Mesothelial cell of epicardium (in vitro differentiated cells): ENCODE measurements at regions not wholly inside any gene's neighbourhood (a gene's known extent, or its start where the extent isn't known, plus 50 kb on each side); places are given as distances from the start of the nearest gene placed in this dataset.

Experiments
- DNase-seq, 2 experiments: peaks; one replicate each; pipeline ENCODE4 v3.0.0; 2021; ENCODE audit warnings: low spot score in 2 of 2; ENCODE audit not compliant: unreplicated experiment in 2 of 2
- H3K27ac Mint-ChIP-seq: 2 replicates; pipeline ENCODE4 v1.8.0; 2021; ENCODE audit warnings: mixed read lengths
- H3K27me3 Mint-ChIP-seq: 2 replicates; pipeline ENCODE4 v1.8.0; 2021; ENCODE audit warnings: low read depth, mixed read lengths
- H3K36me3 Mint-ChIP-seq: 2 replicates; pipeline ENCODE4 v1.8.0; 2021; ENCODE audit warnings: mixed read lengths
- H3K4me1 Mint-ChIP-seq: 2 replicates; pipeline ENCODE4 v1.8.0; 2021; ENCODE audit warnings: mixed read lengths
- H3K4me3 Mint-ChIP-seq: 2 replicates; pipeline ENCODE4 v1.8.0; 2021; ENCODE audit warnings: mild to moderate bottlenecking, moderate library complexity, mixed read lengths
- H3K9me3 Mint-ChIP-seq: 2 replicates; pipeline ENCODE4 v1.8.0; 2021; ENCODE audit warnings: mixed read lengths
- TF ChIP-seq, protein P1 (sequence below): fragments of 200-600 bp; sonication (generic); IDR thresholded peaks from one replicate; pipeline ENCODE4 v1.5.0; 2021; ENCODE audit warnings: antibody characterized with exemption; ENCODE audit not compliant: unreplicated experiment

DNA sequence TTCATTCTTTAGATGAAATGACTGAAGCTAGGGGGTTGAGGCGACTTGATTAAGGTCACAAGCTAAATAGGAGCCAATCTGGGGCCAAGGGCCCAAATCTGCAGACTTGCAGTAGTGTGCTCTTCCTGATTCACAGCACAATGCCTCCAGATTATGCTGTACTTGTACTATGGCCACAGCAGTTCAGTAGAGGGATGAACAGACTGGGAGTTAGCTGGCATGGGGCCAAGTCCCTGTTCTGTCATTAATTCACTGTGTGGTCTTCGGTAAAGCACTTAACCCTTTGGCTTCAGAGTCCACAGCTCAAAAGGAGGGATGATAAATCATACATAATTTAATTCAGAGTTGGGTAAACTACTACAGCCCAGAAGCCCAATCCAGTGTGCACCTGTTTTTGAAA lies 196.8 kb downstream of the XPNPEP1 start:
- TF ChIP-seq, protein P1, sequence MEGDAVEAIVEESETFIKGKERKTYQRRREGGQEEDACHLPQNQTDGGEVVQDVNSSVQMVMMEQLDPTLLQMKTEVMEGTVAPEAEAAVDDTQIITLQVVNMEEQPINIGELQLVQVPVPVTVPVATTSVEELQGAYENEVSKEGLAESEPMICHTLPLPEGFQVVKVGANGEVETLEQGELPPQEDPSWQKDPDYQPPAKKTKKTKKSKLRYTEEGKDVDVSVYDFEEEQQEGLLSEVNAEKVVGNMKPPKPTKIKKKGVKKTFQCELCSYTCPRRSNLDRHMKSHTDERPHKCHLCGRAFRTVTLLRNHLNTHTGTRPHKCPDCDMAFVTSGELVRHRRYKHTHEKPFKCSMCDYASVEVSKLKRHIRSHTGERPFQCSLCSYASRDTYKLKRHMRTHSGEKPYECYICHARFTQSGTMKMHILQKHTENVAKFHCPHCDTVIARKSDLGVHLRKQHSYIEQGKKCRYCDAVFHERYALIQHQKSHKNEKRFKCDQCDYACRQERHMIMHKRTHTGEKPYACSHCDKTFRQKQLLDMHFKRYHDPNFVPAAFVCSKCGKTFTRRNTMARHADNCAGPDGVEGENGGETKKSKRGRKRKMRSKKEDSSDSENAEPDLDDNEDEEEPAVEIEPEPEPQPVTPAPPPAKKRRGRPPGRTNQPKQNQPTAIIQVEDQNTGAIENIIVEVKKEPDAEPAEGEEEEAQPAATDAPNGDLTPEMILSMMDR: no peak
- Mint-ChIP-seq H3K4me1 (peaks cover 8% of the 10 kb centered on the region), H3K27me3 (peaks cover 7% of the 10 kb centered on the region), H3K36me3 (no peaks in the 10 kb centered on the region), H3K9me3 (no peaks in the 10 kb centered on the region), H3K27ac (no peak overlapping the region), H3K4me3 (no peak overlapping the region)
- peak; percentile 31 to 63 for DNase-seq

DNA sequence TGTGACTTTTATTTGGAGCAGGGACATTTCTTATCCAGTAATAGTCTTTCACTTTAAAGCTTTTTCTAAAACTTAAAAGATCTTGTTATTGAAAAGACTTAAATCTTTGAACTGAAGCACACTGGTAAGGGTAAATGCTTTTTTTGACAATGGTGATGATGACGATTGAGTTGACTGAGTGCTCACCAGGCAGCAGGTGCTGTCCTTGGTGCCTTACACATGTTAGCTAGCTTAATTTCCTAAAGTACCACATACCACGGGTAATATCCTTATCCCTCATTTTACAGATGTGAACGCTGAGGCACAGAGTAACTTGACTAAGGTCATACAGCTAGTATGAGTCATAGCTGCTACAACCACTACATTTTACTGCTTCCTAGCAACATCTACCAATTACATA lies 200.0 kb downstream of the XPNPEP1 start:
- TF ChIP-seq, protein P1: no peak
- H3K4me3 Mint-ChIP-seq: no peak overlapping the region
- DNase-seq: no peak
- H3K27me3 Mint-ChIP-seq: peaks cover 18% of the 10 kb centered on the region
- H3K4me1 Mint-ChIP-seq: peaks cover 8% of the 10 kb centered on the region
- H3K27ac Mint-ChIP-seq: no peak overlapping the region
- no peaks in the 10 kb centered on the region for H3K36me3 Mint-ChIP-seq
- no peaks in the 10 kb centered on the region for H3K9me3 Mint-ChIP-seq

DNA sequence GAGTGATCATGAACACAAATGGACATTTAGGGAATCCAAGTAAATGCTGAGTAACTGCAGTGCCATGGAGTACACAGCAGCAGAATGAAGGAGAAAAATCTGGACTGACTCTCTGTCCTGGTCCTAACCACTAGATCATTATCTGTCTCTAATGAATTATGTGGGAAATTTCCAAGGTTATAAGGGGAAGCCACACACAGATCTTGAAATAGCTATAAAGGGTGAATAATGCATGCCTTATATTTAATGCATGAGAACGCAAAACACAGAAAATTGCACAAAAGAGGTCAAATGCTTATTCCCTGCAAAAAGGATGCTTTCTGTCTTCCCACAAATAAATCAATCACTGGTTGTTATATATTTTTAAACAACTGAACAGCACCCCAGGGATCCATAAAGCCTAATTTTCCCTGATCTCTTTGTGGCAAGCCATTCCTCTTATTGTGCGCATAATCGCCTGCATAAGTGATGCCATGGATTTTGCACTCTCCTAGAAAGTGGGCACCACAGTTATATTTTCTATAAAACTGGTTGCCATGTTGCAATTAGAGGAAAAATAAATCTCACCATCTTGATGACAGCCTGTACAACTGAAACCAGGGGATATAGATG lies 201.8 kb downstream of the XPNPEP1 start:
- no peaks in the 10 kb centered on the region for H3K36me3 Mint-ChIP-seq
- H3K27ac Mint-ChIP-seq: no peak overlapping the region

DNA sequence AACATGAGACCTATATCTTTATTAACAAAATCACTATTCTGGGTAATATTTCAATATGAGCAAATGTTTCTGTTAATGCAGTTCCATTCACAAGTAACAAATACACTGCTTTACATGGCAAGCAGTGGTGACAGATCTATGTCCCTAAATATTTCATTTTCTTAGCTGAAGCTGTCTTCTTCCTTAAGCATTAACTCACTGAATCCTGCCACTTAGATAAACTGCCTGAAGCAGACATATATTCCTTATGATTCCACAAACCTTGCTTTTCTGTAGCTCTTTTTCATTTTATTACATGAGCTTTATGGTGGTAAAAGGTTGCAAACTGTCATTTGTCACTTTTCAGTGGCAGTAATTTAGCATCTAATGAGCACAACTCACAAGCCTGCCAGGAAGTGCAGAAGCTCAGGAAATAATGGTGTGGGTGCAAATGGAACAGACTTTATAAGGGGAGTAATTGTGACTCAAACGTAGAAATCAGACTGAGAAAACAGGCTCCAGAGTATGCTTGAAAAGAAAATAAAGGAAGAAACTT lies 217.2 kb downstream of the XPNPEP1 start:
- peaks cover 39% of the 10 kb centered on the region for H3K9me3 Mint-ChIP-seq
- TF ChIP-seq, protein P1: no peak
- no peak overlapping the region for H3K27ac Mint-ChIP-seq
- H3K27me3 Mint-ChIP-seq: no peaks in the 10 kb centered on the region
- no peaks in the 10 kb centered on the region for H3K36me3 Mint-ChIP-seq
- H3K4me3 Mint-ChIP-seq: no peak overlapping the region
- no peak for DNase-seq
- no peaks in the 10 kb centered on the region for H3K4me1 Mint-ChIP-seq

More for the DNA sequence above, 201.8 kb downstream of the XPNPEP1 start:
- DNase-seq: no peak
- Mint-ChIP-seq H3K9me3 (no peaks in the 10 kb centered on the region), H3K4me1 (peaks cover 4% of the 10 kb centered on the region), H3K27me3 (peaks cover 18% of the 10 kb centered on the region), H3K4me3 (no peak overlapping the region)
- TF ChIP-seq, protein P1: no peak

DNA sequence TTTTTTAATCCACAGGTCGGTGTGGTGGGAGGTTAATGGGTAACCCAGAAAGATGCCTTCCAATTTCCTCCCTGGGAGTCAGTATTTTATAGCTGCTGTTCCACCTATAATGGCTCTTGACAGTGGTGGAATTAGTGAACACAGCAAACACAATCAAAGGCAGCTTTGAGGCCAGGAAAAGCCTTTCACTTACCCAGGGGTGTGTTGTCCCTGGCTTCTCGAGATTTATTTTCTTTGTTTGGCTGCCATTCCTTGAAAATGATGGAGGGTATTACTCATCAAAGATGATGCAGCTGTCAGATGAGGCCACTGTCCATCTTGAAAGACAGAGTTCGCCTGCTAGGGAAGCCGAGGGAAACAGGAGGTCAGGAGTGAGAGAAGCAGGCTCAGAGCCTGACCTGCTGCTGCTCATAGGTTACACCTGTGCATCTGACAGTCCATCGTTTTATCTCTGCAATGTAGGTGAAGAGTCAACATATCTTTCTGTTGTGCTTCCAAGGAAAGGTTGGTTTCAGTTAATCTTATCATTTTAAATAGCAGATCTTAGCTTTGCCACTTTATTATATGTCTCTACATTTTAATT lies 221.6 kb downstream of the XPNPEP1 start:
- H3K9me3 Mint-ChIP-seq: peaks cover 12% of the 10 kb centered on the region
- no peaks in the 10 kb centered on the region for H3K4me1 Mint-ChIP-seq
- H3K27ac Mint-ChIP-seq: no peak overlapping the region
- no peak for DNase-seq
- H3K36me3 Mint-ChIP-seq: no peaks in the 10 kb centered on the region
- TF ChIP-seq, protein P1: no peak
- H3K4me3 Mint-ChIP-seq: no peak overlapping the region
- no peaks in the 10 kb centered on the region for H3K27me3 Mint-ChIP-seq
